Activated CD8-positive, alpha-beta memory T cell treated with anti-CD3 and anti-CD28 coated beads, Interleukin-2, amount 50 U/mL, for 48 hours (primary cell): ENCODE measurements at regions not wholly inside any gene's neighbourhood (a gene's known extent, or its start where the extent isn't known, plus 50 kb on each side); places are given as distances from the start of the nearest gene placed in this dataset.
"Not testable (repeated sequence)": the region's sequence is repeated elsewhere in the genome, so short reads cannot be mapped to it uniquely, and the experiment has no call there.

Experiments used
- DNase-seq: peaks from one replicate; pipeline ENCODE4 v3.0.0-alpha.2; 2020

DNA sequence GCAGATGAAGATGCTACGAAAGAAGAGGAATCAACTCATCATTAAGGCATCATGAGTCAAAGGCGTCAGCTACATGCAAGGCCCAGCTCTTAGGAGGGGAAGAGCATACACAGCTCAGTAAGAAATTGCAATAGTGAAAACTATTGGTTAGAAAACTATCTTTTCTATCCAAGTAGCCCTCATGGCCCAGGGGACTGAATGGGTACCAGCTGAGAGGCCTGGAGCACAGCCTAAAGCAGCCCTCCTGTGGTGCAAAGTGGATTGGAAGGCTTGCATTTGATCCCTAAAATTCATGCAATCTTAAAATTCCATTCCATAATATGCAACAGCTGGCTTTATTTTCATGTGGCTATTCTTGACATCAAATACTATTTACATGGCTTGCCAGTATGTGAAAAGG, 251.8 kb upstream of the USP24 start:
- no peak for DNase-seq

DNA sequence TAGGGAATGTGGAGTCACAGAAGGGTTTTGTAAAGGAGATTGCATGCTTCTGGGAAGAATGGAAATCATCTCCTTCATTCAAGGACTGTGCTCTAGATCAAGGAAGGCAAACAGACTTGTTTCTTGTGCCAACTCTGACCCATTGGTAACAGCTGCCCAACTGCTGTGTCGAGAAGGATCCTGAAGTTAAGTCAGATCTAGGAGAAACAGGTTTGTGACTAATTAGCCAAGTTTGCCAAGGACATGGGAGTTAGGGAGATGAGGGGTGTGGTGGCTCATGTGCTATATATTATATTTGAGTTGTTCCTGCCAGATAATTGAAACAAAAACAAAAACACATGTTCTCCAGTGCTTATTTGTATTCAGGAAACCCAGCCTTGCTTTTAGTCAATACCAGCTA, 251.2 kb upstream of the USP24 start:
- DNase-seq = no peak

DNA sequence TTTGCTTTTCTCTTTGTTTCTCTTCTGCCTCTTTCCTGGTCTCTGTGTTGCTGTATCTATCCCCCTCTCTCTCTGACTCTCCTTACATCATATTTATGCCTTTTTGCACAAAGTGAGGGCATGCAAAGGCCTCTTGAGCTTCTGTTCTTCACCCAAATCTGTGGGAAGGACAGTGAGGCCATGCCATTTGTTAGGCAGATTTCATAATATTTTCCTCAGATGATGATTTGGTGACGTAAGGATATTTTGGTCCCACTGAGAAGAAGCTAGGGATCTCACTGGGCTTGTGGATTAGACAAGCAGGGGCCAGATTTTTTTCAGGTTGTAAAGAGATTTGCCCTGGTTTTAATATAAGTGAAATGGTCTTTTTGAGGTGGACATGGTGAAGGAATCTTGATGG, 249.4 kb upstream of the USP24 start:
- DNase-seq = no peak

DNA sequence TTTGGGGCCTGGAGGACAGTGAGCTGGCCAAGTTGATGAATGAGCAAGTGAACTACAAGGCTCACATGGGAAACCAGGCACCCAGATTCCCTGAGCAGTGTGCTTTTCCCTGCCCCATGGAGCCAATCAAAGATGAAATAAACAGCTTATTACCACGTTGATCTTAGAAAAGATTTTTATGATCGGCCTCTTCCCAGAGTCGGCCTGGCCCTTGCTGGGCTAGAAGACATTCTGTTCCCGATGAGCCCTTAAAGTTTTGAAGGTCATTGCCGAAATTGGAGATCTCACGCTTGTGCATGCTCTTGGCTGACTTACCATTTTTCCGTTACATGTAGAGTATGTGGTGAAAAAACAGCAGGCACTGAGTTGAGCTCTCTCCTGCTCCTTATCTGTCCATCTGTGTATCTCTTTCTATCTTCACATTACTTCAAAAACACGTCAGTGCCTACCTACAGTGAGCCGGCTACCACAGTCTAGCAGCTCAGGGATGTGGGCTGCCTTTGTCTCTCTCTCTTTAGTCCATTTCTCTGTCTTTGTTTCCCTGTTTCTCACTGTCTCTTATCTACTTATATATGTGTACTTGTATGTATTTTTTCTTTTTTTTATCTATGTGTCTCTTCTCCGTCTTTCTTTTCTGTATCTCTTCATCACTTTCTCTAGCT, 248.8 kb upstream of the USP24 start:
- DNase-seq = no peak

DNA sequence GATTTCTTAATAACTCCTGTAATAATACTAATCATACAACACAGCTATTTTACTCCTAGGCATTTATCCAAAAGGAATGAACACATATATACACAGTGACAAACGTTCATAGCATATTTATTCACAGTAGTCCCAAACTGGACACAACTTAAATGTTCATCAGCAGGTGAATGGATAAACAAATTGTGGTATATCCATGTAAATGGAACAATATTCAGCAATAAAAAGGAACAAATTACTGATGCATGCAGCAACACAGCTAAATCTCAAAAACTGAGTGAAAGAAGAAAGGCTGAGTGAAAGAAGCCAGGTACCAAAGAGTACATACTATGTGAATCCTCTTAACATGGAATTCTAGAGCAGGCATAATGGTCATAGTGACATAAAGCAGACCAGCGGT, 242.7 kb upstream of the USP24 start:
- no peak for DNase-seq

DNA sequence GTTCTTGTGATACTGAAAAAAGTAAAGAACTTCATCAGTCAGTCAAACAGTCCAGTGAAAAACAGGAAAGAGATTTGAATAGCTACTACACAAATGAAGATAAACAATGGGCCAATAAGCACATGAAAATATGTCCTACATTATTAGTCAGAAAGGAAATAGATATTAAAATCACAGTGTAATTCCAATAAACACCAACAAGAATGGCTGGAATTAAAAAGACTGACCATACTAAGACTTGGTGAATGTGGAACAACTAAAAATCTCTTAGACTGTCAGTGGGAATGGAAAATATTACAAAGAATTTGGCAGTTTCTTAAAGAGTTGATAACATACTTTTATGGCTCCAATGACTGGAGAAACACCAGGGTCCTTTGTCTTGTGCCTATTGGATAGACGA, 241.8 kb upstream of the USP24 start:
- no peak for DNase-seq

DNA sequence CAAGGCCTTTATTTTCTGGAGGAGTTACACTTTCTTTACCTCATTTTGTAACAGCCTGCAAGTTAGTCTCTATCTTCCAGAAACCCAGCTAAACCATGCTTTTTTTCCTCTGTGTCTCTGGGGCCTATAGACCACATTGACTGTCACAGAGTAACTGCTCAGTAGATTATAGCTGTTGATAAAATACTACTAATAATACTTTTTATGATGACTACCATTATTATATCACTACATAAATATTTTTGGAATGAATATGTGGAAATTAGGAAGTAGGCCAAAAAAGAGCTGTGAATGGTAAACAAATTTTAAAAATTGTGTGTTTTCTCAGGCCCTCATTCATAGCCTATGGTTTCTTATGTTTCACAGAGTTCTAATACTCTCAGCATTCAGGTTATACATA, 233.1 kb upstream of the USP24 start:
- DNase-seq = no peak

DNA sequence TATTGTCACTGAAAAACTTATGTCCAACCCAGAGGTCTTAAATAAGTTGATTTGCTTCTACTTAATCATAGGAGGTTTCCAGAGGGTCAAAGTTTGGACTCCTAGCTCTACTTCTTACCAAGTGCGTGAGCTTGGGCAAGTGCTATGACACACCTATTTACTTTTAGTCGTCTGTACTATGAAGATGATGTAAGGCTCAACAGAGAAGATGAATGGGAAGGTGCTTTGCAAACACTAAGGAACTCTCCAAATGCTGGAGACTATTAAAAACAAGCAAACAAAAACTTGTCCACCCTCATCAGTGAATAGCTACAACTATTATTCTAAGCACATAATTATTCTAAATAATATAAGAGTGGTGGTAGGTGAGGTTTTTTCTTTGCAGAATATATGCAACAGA, 232.3 kb upstream of the USP24 start:
- no peak for DNase-seq

DNA sequence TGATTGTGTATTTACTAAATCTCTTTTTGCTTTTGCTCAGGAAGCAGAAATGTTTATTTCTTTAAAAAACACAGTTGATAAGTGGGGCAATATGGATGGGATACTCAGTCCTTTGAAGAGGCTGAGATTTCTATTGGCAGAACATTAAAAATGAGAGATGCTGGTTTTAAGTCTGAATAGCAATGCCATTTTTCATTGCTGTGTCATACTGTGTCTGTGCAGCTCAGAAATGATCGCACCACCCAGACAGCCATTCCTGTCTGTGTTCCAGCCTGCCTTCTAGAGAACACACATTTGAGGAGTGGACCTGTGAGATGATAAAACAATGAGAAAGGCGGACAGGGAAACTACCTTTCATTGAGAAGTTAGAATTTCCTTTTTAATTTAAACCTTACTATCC, 231.2 kb upstream of the USP24 start:
- DNase-seq = no peak

DNA sequence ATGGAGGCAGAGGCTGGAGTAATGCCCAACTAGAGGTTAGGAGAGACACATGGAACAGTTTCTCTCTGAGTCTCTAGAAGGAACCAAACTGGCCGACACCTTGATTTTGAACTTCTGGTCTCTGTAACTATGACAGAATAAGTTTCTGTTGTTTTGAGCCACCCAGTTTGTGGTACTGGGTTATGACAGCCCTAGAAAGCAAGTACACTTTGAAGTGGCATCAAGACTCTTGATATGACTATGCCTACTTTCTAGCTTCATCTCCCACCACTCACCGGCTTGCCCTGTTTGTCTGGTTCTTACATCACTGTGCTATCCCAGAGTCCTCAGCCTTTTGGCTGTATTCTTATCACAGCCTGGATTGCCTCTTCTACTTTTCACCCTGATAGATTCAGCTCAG, 230.3 kb upstream of the USP24 start:
- DNase-seq = no peak

DNA sequence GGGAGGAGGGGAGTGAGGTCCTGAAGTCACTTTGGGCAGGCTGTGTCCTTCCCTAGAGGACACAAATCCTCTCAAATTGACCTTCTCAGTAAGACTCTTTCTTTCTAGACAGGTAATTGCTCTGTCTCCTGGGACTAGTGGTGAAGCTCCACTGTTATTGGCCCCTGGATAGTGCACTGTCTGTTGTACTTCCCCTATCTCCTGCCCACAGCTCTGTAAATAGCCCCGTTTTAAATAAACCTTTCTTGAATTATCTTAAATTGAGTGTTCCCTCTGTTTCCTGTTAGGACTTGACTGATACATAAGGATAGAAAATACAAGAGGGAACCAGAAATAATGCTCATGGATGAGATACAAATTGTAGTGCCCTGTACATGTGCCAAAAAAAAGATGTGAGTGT, 229.5 kb upstream of the USP24 start:
- DNase-seq = no peak

DNA sequence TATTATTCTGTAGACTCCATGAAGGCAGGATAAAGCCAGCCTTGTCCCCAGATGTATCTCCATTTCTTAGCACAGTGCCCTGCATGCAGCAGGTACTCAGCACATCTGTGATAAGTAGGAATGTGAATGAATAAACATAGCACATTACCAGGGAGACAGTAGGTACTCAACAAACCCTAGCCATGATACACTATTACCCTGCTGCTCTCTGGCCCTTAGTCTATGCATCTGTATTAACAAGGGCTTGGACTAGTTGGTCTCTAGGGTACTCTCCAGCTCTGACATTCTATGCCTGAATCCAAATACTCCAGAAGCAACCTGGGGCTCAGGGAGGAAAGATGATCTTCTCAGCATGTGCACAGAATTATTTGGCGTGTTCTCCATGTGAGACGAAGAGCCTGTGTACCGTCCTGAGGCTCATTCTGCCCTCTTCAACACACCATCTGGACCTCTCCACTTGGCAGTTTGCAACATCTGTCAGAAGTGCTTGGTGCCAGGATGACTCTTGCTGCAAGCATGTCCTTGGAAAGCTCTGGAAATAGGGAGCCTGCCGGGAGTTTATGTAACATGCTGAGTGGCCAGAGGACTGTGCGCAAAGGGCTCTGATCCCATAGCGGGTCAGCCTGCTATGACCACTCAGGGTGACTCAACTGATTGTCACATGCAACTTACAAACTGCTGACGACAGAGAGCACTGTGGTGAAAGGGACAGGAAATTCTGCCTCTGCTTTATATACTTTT, 228.2 kb upstream of the USP24 start:
- DNase-seq = no peak

DNA sequence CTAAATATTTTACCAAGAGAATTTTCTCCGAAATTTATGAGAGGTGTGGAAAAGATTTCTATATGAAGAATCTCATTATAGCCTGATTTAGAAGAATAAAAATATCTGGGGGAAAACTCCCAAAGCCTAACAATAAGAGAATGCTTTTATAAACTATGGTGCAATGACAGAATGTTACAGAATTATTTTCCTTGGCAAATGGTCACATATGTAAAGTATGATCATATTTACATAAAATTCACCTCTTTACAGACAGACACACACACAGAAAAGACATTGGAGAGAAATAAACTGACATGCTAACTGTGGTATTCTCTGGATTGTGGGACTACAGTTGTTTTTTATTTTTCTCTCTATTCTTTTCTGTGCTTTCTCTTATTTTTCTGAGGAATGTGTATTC, 226.3 kb upstream of the USP24 start:
- no peak for DNase-seq

DNA sequence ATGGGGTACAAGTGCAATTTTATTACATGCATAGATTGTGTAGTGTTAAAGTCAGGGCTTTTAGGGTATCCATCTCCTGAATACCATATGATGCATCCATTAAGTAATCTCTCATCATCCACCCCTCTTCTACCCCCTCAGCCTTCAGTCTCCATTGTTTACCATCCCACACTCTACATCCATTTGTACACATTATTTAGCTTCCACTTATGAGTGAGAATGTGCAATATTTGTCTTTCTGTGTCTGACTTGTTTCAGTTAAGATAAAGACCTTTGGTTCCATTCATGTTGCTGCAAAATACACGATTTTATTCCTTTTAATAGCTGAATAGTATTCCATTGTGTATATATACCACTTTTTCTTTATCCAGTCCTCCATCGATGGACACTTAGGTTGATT, 222.5 kb upstream of the USP24 start:
- no peak for DNase-seq

DNA sequence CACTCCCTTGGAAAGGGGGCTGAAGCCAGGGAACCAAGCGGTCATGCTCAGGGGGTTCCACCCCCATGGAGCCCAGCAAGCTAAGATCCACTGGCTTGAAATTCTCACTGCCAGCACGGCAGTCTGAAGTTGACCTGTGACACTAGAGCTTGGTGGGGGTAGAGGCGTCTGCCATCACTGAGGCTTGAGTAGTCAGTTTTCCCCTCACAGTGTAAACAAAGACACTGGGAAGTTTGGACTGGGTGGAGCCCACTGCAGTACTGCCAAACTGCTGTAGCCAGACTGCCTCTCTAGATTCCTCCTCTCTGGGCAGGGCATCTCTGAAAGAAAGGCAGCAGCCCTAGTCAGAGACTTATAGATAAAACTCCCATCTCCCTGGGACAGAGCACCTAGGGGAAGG, 215.6 kb upstream of the USP24 start:
- not testable (repeated sequence) for DNase-seq

DNA sequence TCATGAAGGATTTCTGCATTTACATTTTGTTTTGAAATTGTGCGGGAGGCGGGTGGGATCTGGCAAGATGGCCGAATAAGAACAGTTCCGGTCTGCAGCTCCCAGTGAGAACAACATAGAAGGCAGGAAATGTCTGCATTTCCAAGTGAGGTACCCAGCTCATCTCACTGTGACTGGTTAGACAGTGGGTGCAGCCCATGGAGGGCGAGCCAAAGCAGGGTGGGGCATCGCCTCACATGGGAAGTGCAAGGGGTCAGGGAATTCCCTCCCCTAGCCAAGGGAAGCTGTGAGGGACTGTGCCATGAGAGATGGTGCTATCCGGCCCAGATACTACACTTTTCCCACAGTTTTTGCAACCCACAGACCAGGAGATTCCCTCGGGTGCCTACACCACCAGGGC, 215.0 kb upstream of the USP24 start:
- not testable (repeated sequence) for DNase-seq

DNA sequence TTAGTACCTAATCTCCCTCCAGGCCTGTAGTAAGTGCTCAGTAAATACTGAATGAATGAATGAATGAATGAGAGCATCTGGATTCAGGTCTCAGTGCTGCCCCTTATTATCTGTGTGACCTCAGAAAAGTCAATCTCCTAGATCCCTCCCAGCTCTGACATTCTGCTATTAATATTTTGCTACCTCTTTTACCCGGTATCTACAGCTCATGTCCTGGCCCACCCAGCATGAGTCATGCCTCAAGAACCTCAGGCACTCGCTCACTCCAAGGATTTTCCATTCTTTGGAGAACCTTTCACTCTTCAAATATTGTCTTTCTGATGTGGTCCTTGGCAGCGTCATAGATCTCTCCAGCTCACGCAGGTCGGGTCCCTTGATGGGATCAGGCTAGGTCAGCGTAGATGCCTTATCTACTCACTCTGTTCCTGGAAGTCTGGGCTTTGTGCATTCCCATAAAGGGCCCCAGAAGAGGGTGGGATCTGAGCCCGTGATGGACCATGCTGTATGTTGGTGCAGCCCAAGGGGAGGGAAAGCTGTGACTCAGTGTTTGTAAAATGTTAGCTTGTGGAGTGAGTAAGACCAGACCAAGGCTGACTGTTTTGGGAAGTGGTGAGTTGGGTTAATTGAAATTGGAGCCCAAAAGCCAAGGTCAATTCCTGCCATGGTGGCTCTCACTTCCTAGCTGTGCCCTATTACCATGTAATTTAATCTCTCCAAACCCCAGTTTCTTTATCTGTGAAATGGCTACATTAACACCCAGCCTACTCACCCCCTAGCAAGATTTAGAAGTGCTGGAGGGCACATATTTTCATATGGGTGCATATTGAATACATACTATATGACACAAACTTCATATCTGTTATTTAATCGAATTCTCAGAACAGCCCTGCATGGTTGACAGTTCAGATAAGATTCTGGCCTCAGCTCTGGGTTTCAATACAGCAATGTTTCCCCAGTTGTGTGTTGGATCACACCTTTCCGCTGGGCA, 214.1 kb upstream of the USP24 start:
- no peak for DNase-seq

DNA sequence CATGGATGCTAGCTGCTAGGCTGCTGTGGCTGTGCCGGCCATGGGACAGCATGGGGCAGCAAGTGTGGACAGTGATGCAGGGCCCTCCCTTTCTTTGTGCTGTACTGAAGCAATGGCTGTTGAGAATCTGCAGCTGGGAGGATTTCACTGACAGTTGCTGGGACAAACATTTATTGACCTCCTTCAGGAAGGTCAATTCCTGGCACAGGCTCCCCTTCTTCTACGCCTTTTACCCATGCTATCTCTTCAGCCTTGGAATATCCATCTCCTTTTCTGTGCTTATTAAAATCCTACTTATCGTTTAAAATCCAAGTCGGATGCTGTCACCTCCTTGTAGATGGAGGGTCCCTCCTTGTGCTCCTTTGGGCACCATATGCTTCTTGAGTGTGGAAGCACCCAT, 213.1 kb upstream of the USP24 start:
- DNase-seq = no peak

DNA sequence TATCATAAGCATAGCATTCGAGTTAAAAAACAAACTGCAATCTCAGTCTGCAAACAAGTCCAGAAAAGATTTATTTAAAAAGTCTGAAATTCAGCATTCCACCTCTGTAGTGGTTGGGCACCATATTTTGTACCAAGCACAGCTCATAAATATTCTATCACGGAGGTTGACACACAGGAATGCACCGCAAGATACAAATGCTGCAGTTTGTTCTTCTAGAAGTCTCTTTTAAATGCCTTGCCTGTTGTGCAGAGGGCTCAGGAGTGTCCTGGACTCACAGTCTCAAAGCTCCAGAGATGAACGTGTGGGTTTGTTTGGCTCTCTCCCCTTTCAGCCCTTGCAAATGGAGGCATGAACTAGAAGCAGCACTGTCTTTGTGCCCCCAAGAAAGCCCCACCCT, 212.4 kb upstream of the USP24 start:
- no peak for DNase-seq

DNA sequence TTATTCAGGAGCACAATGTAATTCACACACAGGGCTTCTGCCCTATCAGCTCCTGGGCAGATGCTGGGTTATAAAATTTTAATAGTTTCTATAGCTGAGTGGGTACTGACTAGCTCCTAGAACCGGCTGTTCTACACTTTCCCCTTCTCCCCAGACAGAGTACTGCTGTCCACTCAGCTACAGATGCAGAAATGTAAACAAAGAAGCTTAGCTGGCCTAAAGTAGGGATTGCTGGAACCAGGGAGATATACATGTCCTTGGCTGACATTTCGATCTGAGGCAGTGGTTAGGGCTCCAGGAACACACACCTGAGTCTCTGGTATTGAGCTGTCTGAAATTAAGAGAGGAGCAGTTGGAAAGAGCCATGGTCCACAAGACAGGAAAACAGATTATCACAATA, 211.5 kb upstream of the USP24 start:
- DNase-seq = no peak

DNA sequence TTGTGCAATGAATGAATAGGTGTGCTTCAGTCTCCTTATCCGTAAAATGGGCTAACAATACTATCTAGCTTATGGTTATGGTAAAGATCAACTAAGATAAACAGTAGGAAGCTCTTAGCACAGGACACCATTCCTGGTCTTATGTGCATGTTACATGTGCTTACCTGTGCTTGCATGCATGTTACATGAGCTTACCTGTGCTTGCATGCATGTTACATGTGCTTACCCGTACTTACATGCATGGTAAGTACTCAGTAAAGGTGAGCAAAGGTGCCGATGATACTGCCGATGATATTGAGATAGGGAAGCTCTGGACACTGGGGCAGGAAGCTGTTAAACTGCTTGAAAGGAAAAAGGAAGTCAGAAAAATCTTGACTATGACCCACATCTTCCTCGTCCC, 211.0 kb upstream of the USP24 start:
- no peak for DNase-seq

DNA sequence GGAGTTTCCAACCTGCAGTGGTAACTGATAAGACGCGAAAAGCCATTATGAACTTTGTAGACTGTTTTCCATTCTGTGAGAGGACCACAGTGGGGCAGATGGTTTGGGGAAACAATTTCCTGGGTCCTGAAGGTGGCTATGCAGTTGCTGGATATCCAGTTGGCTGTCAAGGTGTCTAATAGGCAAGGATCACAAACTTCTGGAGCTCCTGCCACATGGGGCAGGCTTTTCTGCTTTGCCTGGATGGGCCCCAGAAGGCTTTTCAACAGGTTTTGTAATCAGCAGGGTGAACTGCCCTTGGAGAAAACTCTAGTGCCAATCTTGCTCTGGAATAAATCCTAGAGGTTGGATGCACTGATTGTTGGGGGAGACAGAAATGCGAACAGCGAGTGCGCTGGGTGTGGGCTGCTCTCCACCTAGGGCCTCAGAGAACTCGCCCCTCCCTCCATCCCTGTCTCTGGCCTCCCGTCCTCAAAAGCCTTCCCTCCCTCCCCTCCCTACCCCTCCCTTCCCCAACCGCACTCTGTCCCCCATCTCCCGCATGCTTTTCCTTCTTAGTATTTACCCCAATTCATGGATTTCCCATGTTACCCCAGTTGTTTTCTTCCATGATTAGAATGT, 210.3 kb upstream of the USP24 start:
- DNase-seq = no peak

DNA sequence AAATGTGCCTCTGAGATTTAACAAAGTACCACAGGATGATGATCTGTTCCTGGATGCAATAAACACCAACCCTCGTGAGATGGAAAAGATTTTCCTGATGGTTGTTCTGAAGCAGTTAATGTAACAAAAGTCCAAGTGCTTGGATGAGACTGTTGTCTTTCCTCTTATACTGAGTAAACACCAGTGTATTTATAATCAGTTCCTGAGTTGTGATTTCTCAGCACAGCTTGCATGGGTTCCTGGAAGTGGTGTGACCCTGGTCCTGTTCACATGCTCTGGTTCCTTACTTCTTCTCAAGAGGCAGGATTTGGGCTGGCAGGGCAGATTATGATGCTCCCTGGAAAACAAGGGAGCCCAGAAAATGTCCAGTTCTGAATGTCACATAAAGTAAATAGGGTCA, 208.2 kb upstream of the USP24 start:
- no peak for DNase-seq
